ENCODE measurements at regions not wholly inside any gene's neighbourhood (a gene's known extent, or its start where the extent isn't known, plus 50 kb on each side); places are given as distances from the start of the nearest gene placed in this dataset.

- TF ChIP-seq ZNF544 (tag by site-specific recombination; IDR thresholded peaks at IDR 0.05) = no peak
- no peak for TF ChIP-seq CTCF (tag by site-specific recombination; IDR thresholded peaks at IDR 0.05)
- no peak for TF ChIP-seq KLF16 (tag by site-specific recombination; IDR thresholded peaks at IDR 0.05)
These were observed 457.8 kb downstream of the RASEF start for GRCh38 chr9:82604947-82605656.
